ENCODE measurements at regions not wholly inside any gene's neighbourhood (a gene's known extent, or its start where the extent isn't known, plus 50 kb on each side); places are given as distances from the start of the nearest gene placed in this dataset.
"Not testable (repeated sequence)": the region's sequence is repeated elsewhere in the genome, so short reads cannot be mapped to it uniquely, and the experiment has no call there.

DNA sequence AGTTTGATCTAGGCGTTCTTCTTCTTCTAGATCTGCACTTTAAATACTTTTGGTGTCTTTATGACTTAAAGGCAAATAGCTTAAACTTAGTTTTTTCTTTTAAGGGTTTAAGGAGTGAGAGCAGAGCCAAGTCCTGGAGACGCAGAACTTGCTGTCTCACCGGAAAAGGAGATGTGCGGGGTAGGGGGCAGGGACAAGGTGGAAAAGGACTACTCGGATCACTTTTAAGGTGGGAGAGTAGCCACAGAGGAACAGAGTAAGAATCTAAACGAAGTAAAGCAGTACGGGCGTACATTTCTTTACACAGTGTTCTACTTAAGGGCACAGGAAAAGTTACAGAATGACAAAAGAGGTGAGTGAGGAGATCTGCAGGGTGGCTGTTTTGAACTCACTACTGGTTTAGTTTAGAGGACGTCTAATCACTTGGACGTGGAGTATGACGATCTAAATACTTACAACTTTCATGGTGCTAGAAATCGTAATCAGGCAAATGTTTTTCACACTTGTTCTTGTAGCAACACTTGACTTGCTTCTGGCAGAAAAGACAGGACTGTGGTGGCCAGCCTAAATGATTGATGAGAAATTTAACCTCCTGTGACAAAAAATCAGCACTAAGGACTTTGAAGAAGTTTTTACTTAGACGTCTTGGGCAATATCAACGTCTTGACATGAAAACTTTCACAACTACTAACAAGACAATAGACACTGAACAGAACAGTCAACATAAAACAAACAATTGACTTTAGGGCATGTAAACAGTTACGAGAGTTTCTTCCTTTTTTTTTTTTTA, 127.0 kb downstream of the ART5 start:
- TF ChIP-seq EZH2, CTCF, EZH2phosphoT487 (IDR thresholded peaks at IDR 0.05): not testable (repeated sequence)
